ENCODE measurements at regions not wholly inside any gene's neighbourhood (a gene's known extent, or its start where the extent isn't known, plus 50 kb on each side); places are given as distances from the start of the nearest gene placed in this dataset.

DNA sequence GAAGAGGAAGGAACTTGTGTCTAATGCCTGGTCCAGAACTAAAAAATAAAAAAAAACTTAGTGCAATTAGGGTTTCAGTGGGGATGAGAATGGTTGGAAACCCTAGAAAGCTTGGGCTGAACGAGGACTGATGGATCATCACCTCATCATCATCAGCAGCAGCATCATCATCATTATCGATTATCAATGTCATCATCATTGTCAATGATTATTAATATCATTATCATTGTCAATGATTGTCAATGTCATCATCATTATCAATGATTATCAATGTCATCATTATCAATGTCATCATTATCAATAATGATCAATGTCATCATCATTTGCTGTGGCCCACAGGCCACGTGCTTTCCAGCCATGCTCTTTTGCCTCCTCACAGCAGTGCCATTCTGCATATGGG, 952.0 kb upstream of the ZNF722 start:
- FAIRE-seq (no peak), DNase-seq (ENCODE audit: extremely low read depth in 1 of 4, low spot score in 3 of 4) (no peak), ATAC-seq (no peak)
- Histone ChIP-seq H3K27ac (ENCODE audit: extremely low read depth, low read depth, low read length) (no peak overlapping the region), H3K9me1 (ENCODE audit: control insufficient read depth, insufficient read depth, low read length) (no peaks in the 10 kb centered on the region), H3K79me2 (ENCODE audit: control insufficient read depth, insufficient read depth, low read length) (no peaks in the 10 kb centered on the region), H3K4me1 (replicated peaks in 1 of 2; ENCODE audit: control insufficient read depth in 2 of 2, insufficient read depth in 2 of 2, low read length in 2 of 2) (no peaks in the 10 kb centered on the region), H3K27me3 (ENCODE audit: control insufficient read depth in 2 of 2, insufficient read depth in 2 of 2, low read length in 2 of 2) (no peaks in the 10 kb centered on the region), H3K4me3 (no peak overlapping the region), H3K9me3 (replicated peaks; ENCODE audit: control insufficient read depth, insufficient read depth, low read depth, low read length) (no peaks in the 10 kb centered on the region; the same call in 1 of the 2 replicates), H3K9ac (ENCODE audit: insufficient read depth in 1 of 2, low read depth in 2 of 2, low read length in 2 of 2) (no peak overlapping the region), H3K36me3 (ENCODE audit: control insufficient read depth, insufficient read depth, low read length) (no peaks in the 10 kb centered on the region), H4K20me1 (replicated peaks; ENCODE audit: control insufficient read depth, insufficient read depth, low read length) (no peaks in the 10 kb centered on the region), H3K4me2 (ENCODE audit: insufficient read depth, low read length) (no peak overlapping the region), H2AFZ (ENCODE audit: low read depth, low read length) (no peak overlapping the region)
- ChIA-PET CTCF (ENCODE audit: low intra/inter-chr PET ratio) (no interaction called here), POLR2A (no interaction called here)
- BruUV-seq (replicated peaks), result no TSS peak
- WGBS (ENCODE audit: insufficient coverage, low coverage, missing lambda C conversion rate), result 0% methylated on average over 3 of the region's 3 CpGs
- TF ChIP-seq SETDB1 (IDR thresholded peaks at IDR 0.05; ENCODE audit: low read length), result no peak
- TF ChIP-seq, protein P1, sequence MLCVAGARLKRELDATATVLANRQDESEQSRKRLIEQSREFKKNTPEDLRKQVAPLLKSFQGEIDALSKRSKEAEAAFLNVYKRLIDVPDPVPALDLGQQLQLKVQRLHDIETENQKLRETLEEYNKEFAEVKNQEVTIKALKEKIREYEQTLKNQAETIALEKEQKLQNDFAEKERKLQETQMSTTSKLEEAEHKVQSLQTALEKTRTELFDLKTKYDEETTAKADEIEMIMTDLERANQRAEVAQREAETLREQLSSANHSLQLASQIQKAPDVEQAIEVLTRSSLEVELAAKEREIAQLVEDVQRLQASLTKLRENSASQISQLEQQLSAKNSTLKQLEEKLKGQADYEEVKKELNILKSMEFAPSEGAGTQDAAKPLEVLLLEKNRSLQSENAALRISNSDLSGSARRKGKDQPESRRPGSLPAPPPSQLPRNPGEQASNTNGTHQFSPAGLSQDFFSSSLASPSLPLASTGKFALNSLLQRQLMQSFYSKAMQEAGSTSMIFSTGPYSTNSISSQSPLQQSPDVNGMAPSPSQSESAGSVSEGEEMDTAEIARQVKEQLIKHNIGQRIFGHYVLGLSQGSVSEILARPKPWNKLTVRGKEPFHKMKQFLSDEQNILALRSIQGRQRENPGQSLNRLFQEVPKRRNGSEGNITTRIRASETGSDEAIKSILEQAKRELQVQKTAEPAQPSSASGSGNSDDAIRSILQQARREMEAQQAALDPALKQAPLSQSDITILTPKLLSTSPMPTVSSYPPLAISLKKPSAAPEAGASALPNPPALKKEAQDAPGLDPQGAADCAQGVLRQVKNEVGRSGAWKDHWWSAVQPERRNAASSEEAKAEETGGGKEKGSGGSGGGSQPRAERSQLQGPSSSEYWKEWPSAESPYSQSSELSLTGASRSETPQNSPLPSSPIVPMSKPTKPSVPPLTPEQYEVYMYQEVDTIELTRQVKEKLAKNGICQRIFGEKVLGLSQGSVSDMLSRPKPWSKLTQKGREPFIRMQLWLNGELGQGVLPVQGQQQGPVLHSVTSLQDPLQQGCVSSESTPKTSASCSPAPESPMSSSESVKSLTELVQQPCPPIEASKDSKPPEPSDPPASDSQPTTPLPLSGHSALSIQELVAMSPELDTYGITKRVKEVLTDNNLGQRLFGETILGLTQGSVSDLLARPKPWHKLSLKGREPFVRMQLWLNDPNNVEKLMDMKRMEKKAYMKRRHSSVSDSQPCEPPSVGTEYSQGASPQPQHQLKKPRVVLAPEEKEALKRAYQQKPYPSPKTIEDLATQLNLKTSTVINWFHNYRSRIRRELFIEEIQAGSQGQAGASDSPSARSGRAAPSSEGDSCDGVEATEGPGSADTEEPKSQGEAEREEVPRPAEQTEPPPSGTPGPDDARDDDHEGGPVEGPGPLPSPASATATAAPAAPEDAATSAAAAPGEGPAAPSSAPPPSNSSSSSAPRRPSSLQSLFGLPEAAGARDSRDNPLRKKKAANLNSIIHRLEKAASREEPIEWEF (CRISPR knock-in tag; IDR thresholded peaks at IDR 0.05), result peak; percentile 82; the same call in 1 of the 2 replicates
- in situ Hi-C loops (cut with MboI), result no loop called here
- intact Hi-C loops (cut with micrococcal nuclease), result no loop called here
